ENCODE measurements at regions not wholly inside any gene's neighbourhood (a gene's known extent, or its start where the extent isn't known, plus 50 kb on each side); places are given as distances from the start of the nearest gene placed in this dataset.

DNA sequence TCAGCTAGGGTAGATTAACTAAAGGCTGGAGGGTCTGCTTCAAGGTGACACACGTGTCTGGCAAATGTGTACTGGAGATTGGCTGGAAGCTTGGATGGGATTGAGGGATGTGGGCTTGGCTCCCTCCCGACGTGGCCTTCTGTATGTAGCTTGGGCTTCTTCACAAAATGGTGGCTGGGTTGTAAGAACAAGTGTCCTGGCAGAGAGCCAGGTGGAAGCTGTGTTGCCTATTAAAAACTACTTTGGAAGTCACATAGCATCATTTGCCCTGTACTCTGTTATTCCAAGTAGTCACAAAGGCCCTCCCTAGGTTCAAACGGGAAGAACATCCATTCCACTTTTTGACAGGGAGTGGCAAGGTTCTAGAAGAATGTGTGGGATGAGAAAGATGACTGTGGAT is 174.1 kb upstream of the PRICKLE1 start:
- Histone ChIP-seq H3K4me3 (no peak overlapping the region), H3K4me1 (no peaks in the 10 kb centered on the region), H3K27ac (no peak overlapping the region), H3K27me3 (no peaks in the 10 kb centered on the region), H3K36me3 (no peaks in the 10 kb centered on the region), H3K9me3 (no peaks in the 10 kb centered on the region), H3K9ac (ENCODE audit: low read depth in 2 of 2, low read length in 2 of 2) (no peak overlapping the region)
- intact Hi-C loops (cut with DNase I) = no loop called here
- no peak for DNase-seq
- TF ChIP-seq, protein P1, sequence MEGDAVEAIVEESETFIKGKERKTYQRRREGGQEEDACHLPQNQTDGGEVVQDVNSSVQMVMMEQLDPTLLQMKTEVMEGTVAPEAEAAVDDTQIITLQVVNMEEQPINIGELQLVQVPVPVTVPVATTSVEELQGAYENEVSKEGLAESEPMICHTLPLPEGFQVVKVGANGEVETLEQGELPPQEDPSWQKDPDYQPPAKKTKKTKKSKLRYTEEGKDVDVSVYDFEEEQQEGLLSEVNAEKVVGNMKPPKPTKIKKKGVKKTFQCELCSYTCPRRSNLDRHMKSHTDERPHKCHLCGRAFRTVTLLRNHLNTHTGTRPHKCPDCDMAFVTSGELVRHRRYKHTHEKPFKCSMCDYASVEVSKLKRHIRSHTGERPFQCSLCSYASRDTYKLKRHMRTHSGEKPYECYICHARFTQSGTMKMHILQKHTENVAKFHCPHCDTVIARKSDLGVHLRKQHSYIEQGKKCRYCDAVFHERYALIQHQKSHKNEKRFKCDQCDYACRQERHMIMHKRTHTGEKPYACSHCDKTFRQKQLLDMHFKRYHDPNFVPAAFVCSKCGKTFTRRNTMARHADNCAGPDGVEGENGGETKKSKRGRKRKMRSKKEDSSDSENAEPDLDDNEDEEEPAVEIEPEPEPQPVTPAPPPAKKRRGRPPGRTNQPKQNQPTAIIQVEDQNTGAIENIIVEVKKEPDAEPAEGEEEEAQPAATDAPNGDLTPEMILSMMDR (IDR thresholded peaks at IDR 0.05) = no peak

- H3K9me3 ChIP-seq = no peaks in the 10 kb centered on the region
- intact Hi-C loops (cut with DNase I) = no loop called here
- H3K27me3 ChIP-seq = no peaks in the 10 kb centered on the region
- no peak overlapping the region for H3K27ac ChIP-seq
- no peak overlapping the region for H3K4me3 ChIP-seq
- TF ChIP-seq, protein P1 (IDR thresholded peaks at IDR 0.05) = no peak
- H3K36me3 ChIP-seq = no peaks in the 10 kb centered on the region
- no peaks in the 10 kb centered on the region for H3K4me1 ChIP-seq
- no peak overlapping the region for H3K9ac ChIP-seq (ENCODE audit: low read depth in 2 of 2, low read length in 2 of 2)
- DNase-seq = no peak
Measured at GRCh38 chr12:42762395-42762925, 172.9 kb upstream of the PRICKLE1 start.

DNA sequence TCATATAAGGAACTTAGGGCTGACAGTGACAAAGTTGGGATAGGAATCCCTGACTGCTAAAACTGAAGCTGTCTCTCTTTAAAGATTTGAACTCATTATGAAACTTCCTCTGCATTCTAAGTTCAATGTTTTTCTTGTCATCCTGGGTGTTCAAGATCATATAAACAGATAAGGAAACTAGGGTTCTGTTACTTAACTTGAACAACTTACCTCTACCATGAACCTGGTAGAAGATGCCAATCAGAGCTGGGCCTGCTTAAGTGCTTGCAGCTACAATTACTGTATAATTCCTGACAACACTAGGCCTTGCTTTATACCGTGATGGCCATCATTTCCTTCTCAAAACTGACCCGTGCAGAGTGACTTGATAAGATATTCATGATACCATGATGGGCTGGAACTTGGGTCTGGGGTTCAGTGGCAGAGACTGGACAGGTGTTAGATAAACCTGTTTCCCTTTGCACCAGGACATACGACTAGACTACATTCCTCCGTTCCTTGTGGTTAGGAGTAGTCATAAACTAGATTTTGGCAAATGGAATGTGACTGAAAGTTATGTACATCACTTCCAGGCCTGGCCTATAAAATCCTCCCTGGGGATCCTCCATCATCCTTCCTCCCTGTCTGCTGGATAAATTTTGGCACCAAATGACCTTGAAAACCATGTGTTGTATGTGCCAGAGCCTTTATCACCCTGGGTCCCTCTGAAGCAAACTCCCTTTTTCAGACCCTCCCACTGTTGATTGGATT is 172.2 kb upstream of the PRICKLE1 start:
- H3K27ac ChIP-seq = no peak overlapping the region
- H3K4me1 ChIP-seq = no peaks in the 10 kb centered on the region
- no peak overlapping the region for H3K9ac ChIP-seq (ENCODE audit: low read depth in 2 of 2, low read length in 2 of 2)
- H3K27me3 ChIP-seq = no peaks in the 10 kb centered on the region
- no peak overlapping the region for H3K4me3 ChIP-seq
- DNase-seq = no peak
- intact Hi-C loops (cut with DNase I) = no loop called here
- TF ChIP-seq, protein P1 (IDR thresholded peaks at IDR 0.05) = no peak
- H3K36me3 ChIP-seq = no peaks in the 10 kb centered on the region
- H3K9me3 ChIP-seq = no peaks in the 10 kb centered on the region

- Histone ChIP-seq H3K27me3 (no peaks in the 10 kb centered on the region), H3K36me3 (no peaks in the 10 kb centered on the region), H3K9ac (ENCODE audit: low read depth in 2 of 2, low read length in 2 of 2) (no peak overlapping the region), H3K4me1 (no peaks in the 10 kb centered on the region), H3K27ac (no peak overlapping the region), H3K4me3 (no peak overlapping the region), H3K9me3 (no peaks in the 10 kb centered on the region)
- intact Hi-C loops (cut with DNase I) = no loop called here
- DNase-seq = no peak
- TF ChIP-seq, protein P1 (IDR thresholded peaks at IDR 0.05) = no peak
Measured at GRCh38 chr12:42761086-42761485, 171.5 kb upstream of the PRICKLE1 start.

GRCh38 chr12:42760550-42760949 is 171.0 kb upstream of the PRICKLE1 start:
- H3K27ac ChIP-seq = no peak overlapping the region
- H3K9me3 ChIP-seq = no peaks in the 10 kb centered on the region
- TF ChIP-seq, protein P1 (IDR thresholded peaks at IDR 0.05) = no peak
- no peaks in the 10 kb centered on the region for H3K27me3 ChIP-seq
- H3K9ac ChIP-seq (ENCODE audit: low read depth in 2 of 2, low read length in 2 of 2) = no peak overlapping the region
- DNase-seq = no peak
- intact Hi-C loops (cut with DNase I) = no loop called here
- no peaks in the 10 kb centered on the region for H3K36me3 ChIP-seq
- no peak overlapping the region for H3K4me3 ChIP-seq
- H3K4me1 ChIP-seq = no peaks in the 10 kb centered on the region
